Activated CD8-positive, alpha-beta T cell treated with anti-CD3 and anti-CD28 coated beads for 36 hours (primary cell): ENCODE measurements at regions not wholly inside any gene's neighbourhood (a gene's known extent, or its start where the extent isn't known, plus 50 kb on each side); places are given as distances from the start of the nearest gene placed in this dataset.

Experiments
- ATAC-seq: fragments of 200-7000 bp; cut with Tn5 transposase; one replicate; pipeline ENCODE4 v1.10.0; 2021; ENCODE audit warnings: mild to moderate bottlenecking, moderate library complexity
- CTCF ChIA-PET: fragments of 350-600 bp; sonication (Branson Sonifier 250); formaldehyde crosslinking; loops from one replicate; lab custom pipeline; 2021; ENCODE audit warnings: antibody characterized with exemption; lab: Charles Lee
- POLR2A ChIA-PET: fragments of 350-600 bp; sonication (Branson Sonifier 250); formaldehyde crosslinking; loops from one replicate; lab custom pipeline; 2021; ENCODE audit warnings: antibody characterized with exemption; lab: Charles Lee
- DNase-seq: peaks from one replicate; pipeline ENCODE4 v3.0.0-alpha.2; 2020
- H3K27ac Mint-ChIP-seq: one replicate; pipeline ENCODE4 v1.8.0; 2021; ENCODE audit warnings: mild to moderate bottlenecking, mixed read lengths
- H3K27me3 Mint-ChIP-seq: one replicate; pipeline ENCODE4 v1.8.0; 2021; ENCODE audit warnings: mixed read lengths
- H3K36me3 Mint-ChIP-seq: one replicate; pipeline ENCODE4 v1.8.0; 2021; ENCODE audit warnings: low read depth, mixed read lengths
- H3K4me1 Mint-ChIP-seq: one replicate; pipeline ENCODE4 v1.8.0; 2021; ENCODE audit warnings: low read depth, mixed read lengths
- H3K4me3 Mint-ChIP-seq: one replicate; pipeline ENCODE4 v1.8.0; 2021; ENCODE audit warnings: mild to moderate bottlenecking, moderate library complexity, mixed read lengths
- H3K9me3 Mint-ChIP-seq: one replicate; pipeline ENCODE4 v1.8.0; 2021; ENCODE audit warnings: mixed read lengths
- CTCF ChIP-seq: fragments of 200-600 bp; IDR thresholded peaks from one replicate; pipeline ENCODE4 v1.8.0; 2022; ENCODE audit warnings: antibody characterized with exemption, mild to moderate bottlenecking
- intact Hi-C: fragments of 100-400 bp; cut with micrococcal nuclease; formaldehyde crosslinking; loops from one replicate; pipeline ENCODE4 v1.10.0; 2022

GRCh38 chr10:30762620-30763019, 133.1 kb upstream of the LYZL2 start:
- Mint-ChIP-seq H3K4me1 (peaks cover 11% of the 10 kb centered on the region), H3K27ac (no peak overlapping the region), H3K4me3 (no peak overlapping the region), H3K27me3 (no peaks in the 10 kb centered on the region), H3K9me3 (peaks cover 4% of the 10 kb centered on the region), H3K36me3 (peaks cover 3% of the 10 kb centered on the region)
- ATAC-seq (no peak), DNase-seq (no peak)
- ChIA-PET POLR2A (interaction anchor here (1.3 kb wide), 1 partner anchor 11 kb away, joined by 4 read pairs; no protein-coding TSS in a partner anchor), CTCF (interaction anchor here (1.9 kb wide), 1 partner anchor 22 kb away, joined by 8 read pairs; no protein-coding TSS in a partner anchor)
- intact Hi-C loops, result no loop called here
- TF ChIP-seq CTCF, result no peak

GRCh38 chr10:30759423-30759822, 129.9 kb upstream of the LYZL2 start:
- TF ChIP-seq CTCF, result no peak

DNA sequence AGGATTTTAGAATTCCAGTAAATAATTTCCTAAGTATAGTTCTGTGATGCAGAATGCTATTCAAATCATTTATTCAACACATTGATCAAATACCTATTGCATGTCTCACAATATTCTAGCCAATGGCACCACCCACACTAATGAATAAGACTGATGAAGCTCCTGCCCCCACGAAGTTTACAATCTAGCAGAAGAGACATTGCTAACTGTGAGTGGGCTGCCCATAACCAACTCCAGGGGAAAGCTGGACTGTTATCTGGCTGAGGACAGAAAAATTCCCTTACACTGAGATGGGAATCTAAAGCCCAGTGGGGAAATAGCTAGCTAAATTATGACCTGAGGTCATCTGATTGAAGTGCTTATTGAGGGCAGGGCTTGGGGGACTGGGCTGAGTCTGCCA, 128.8 kb upstream of the LYZL2 start:
- peaks cover 3% of the 10 kb centered on the region for H3K36me3 Mint-ChIP-seq
- no peak for TF ChIP-seq CTCF
- DNase-seq (no peak), ATAC-seq (no peak)
- intact Hi-C loops, result no loop called here
- ChIA-PET POLR2A (no interaction called here), CTCF (no interaction called here)
- no peak overlapping the region for H3K27ac Mint-ChIP-seq
- no peaks in the 10 kb centered on the region for H3K27me3 Mint-ChIP-seq
- H3K4me3 Mint-ChIP-seq, result no peak overlapping the region
- H3K9me3 Mint-ChIP-seq, result peaks cover 4% of the 10 kb centered on the region
- peaks cover 7% of the 10 kb centered on the region for H3K4me1 Mint-ChIP-seq

More at GRCh38 chr10:30759423-30759822, 129.9 kb upstream of the LYZL2 start:
- CTCF ChIA-PET, result no interaction called here
- POLR2A ChIA-PET, result no interaction called here
- Mint-ChIP-seq H3K27ac (no peak overlapping the region), H3K36me3 (peaks cover 3% of the 10 kb centered on the region), H3K4me1 (peaks cover 11% of the 10 kb centered on the region), H3K9me3 (peaks cover 4% of the 10 kb centered on the region), H3K4me3 (no peak overlapping the region), H3K27me3 (no peaks in the 10 kb centered on the region)
- no peak for ATAC-seq
- intact Hi-C loops, result no loop called here
- no peak for DNase-seq

DNA sequence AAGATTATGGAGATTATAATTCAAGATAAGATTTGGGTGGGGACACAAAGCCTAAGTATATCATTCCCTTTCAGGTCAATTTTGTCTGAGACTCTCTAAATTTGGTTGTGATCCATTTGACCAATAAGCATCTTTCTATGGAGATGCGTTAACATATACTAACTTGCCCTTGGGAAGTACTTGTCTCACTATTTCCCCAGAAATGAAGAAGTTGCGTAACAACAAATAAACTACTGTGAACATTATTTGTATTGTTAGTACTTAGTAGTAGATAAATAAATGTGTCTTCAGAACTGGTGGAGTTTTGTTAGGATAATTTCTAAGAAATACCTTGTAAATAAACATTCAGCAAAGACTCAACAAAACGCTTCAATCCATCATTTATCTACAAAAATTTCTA, 127.3 kb upstream of the LYZL2 start:
- ATAC-seq (no peak), DNase-seq (no peak)
- POLR2A ChIA-PET, result no interaction called here
- Mint-ChIP-seq H3K27me3 (no peaks in the 10 kb centered on the region), H3K36me3 (peaks cover 3% of the 10 kb centered on the region), H3K4me3 (no peak overlapping the region), H3K27ac (no peak overlapping the region), H3K4me1 (peaks cover 8% of the 10 kb centered on the region), H3K9me3 (peaks cover 4% of the 10 kb centered on the region)
- TF ChIP-seq CTCF, result no peak
- intact Hi-C loops, result no loop called here
- CTCF ChIA-PET, result no interaction called here

- peaks cover under 1% of the 10 kb centered on the region for H3K36me3 Mint-ChIP-seq
- DNase-seq (no peak), ATAC-seq (no peak)
- peaks cover under 1% of the 10 kb centered on the region for H3K9me3 Mint-ChIP-seq
- no peak for TF ChIP-seq CTCF
- peaks cover 15% of the 10 kb centered on the region for H3K4me1 Mint-ChIP-seq
- H3K27me3 Mint-ChIP-seq, result no peaks in the 10 kb centered on the region
- H3K4me3 Mint-ChIP-seq, result no peak overlapping the region
- H3K27ac Mint-ChIP-seq, result no peak overlapping the region
- intact Hi-C loops, result no loop called here
- POLR2A ChIA-PET, result no interaction called here
- CTCF ChIA-PET, result interaction anchor here (1.3 kb wide), 1 partner anchor 68 kb away, joined by 3 read pairs; no protein-coding TSS in a partner anchor
Measured at GRCh38 chr10:30756151-30756550, 126.6 kb upstream of the LYZL2 start.
